ENCODE measurements at regions not wholly inside any gene's neighbourhood (a gene's known extent, or its start where the extent isn't known, plus 50 kb on each side); places are given as distances from the start of the nearest gene placed in this dataset.

DNA sequence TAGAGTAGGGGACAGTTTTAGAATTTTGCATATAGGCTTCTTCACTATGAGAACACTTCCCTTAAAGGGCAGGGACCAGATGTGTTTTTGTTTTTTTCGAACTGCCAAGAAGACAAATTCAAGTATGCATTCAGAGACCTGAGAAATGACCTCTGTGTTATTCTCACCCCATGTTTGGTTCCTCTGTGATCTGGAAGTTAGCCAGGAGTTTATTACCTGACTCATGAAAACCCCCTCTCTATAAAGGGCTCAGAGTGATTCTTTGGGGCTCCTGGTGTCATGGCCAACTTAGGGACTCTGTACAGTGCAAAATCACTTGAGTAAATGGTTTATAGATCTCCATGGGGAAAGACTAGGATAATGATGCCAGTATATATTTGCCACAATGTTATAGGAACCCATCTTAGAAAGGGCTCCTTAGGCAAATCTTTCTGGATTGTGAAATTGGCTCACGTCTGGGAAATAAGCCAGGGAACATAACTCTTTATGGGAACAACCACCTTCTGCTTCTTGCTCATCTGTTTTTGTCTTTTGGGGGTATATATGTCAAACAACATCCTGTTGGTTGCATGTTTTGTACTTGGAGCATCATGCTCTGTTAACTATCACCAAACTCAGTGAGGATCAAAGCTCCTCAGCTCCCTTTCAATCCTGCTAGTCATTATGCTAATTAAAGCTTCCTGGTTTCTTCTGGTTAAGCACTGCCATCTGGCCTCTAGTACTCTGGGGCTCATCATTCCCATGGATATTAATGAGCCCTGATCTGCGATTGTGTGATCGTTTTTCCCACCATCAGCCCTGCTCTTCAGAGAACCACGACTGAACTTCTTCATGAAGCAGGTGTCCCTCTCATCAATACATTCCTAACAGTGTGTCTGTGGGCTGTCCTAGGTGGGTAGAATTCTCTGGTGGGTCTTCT lies 173.4 kb upstream of the CDH12 start:
- TF ChIP-seq, protein P1, sequence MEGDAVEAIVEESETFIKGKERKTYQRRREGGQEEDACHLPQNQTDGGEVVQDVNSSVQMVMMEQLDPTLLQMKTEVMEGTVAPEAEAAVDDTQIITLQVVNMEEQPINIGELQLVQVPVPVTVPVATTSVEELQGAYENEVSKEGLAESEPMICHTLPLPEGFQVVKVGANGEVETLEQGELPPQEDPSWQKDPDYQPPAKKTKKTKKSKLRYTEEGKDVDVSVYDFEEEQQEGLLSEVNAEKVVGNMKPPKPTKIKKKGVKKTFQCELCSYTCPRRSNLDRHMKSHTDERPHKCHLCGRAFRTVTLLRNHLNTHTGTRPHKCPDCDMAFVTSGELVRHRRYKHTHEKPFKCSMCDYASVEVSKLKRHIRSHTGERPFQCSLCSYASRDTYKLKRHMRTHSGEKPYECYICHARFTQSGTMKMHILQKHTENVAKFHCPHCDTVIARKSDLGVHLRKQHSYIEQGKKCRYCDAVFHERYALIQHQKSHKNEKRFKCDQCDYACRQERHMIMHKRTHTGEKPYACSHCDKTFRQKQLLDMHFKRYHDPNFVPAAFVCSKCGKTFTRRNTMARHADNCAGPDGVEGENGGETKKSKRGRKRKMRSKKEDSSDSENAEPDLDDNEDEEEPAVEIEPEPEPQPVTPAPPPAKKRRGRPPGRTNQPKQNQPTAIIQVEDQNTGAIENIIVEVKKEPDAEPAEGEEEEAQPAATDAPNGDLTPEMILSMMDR (conservative IDR thresholded peaks at IDR 0.05 in 1 of 2, IDR thresholded peaks at IDR 0.05 in 1 of 2; ENCODE audit: low read depth in 1 of 2, low read length in 2 of 2) = no peak
- TF ChIP-seq EZH2 (IDR thresholded peaks at IDR 0.05; ENCODE audit: low read length, missing control alignments) = no peak

Data from fibroblast of lung (primary cell).